Nucleus accumbens (tissue), 56 donors: ENCODE measurements at regions not wholly inside any gene's neighbourhood (a gene's known extent, or its start where the extent isn't known, plus 50 kb on each side); places are given as distances from the start of the nearest gene placed in this dataset.
A peak's percentile ranks its signal among the peaks of the same experiment; 100 is the strongest.

Experiments used
- DNase-seq, 56 donors: peaks; one replicate each; lab custom pipeline; 2025; lab: John Stamatoyannopoulos, UW

DNA sequence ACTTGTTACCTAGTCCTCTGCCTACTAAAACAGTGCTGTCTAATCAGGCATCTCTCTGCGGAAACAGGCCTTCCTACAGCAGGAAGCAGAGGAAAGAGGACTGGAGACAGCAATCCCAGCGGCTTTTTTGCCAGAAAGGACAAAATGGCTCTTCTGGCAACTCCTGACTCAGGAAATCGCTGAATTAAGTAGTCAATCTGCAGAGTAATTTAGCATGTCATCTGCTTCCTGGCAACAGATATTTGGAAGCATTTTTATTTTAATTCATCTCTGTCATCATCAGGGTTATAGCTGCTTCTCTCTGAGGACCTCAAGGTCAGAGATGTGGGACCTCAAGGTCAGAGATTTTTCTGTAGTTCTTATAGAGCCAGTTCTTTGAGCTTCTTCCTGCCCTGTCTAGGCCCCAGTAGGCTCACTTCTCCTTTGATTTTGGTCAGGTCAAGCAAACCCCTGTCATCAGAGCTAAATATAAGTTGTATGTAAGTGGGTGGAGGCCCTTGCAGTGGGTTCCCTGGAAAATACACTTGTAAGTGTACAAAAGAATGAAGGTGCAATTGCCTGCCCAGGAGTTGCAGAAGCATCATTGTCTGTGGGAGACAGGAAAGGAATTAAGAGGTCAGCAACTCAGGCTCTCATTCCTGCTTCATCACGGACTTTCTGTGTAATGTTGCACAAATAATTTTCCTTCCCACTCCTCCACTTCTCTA is 229.4 kb downstream of the ALDH8A1 start:
- peak in 1 of 56 donors; percentile 20 for DNase-seq

DNA sequence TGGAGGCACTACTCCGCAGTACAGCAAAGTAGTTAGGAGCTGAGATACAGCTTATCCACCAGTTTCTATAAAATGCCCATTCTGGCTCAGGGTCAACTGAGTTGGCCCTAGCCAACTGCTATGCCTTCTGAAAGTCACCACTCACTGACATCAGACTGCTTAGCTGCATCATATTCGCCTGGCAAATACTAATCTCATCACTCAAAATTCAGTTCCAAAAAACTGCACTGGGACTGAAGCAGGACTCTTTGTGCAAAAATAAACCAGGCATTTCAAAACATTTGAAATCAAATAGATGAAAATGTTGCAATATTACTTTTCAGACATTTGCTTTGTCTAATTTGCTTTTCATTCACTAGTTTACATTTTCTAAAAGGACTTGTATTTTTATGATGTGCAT is 230.0 kb downstream of the ALDH8A1 start:
- no peak for DNase-seq

DNA sequence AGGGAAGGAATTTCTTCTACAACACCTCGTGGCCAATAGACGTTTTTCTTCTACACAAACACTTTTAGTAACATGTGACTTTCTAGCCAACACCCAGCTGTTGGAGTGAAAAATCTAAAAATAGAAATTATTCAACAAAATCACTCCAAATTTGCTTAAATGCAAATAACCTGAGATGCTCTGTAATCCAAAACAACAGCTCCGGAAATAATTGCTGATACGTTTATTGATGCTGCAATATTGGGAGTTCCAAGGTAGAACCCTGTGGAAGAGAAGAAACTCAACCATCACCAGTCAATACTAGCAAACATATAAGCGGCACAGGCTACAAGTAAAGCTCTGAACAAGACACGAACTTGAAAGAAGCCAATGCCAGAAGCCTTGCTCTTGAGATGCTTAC is 230.6 kb downstream of the ALDH8A1 start:
- no peak for DNase-seq

DNA sequence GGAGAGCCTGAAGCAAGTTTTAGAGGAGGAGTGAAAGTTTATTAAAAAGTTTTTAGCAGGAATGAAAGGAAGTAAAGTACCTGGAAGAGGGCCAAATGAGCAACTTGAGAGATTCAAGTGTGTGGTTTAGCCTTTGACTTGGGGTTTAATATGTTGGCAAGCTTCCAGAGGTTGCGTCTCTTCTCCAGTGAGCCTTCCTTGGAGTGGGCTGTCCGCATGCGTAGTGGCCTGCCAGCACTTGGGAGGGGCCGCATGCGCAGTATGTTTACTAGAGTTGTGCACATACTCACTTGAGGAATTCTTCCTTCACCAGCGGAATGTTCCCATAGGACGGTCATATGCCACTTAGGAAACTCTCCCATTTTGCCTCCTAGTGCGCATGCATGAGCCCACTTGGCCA is 235.2 kb downstream of the ALDH8A1 start:
- no peak for DNase-seq

DNA sequence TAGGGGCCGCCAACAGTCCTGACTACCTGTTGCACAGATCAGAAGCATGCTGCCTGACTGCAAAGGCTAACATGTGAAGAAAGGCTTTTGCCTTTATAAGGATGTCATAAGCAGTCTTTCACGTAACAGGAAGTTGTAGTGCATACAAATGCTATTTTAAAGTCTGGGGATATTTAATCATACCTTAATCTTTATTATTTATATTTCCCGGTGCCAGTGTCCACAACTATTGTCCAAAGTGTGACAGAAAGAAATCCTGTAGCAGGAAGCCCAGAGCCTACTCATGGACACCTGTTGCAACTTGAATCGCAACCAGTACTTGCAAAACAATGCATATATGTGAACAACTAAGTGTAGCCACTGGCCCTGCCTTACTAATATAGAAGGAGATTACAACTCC is 235.8 kb downstream of the ALDH8A1 start:
- DNase-seq = no peak

DNA sequence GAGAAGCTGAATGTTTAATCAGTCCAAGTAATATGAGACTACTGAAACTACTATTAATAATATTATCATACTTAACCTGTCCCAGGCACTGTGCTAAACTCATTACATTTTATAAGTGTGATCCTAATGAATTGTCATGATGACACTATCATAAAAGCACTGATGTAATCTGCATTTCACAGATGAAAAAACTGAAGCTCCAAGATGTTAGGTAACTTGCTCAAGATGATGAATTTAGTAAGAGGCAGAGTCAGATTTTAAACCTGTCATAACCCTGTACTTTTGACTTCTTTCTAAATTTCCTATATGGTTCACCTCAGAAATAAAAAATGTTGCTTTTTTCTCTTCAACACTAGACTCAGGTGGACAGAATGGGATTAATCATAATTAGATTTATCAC is 237.6 kb downstream of the ALDH8A1 start:
- no peak for DNase-seq

DNA sequence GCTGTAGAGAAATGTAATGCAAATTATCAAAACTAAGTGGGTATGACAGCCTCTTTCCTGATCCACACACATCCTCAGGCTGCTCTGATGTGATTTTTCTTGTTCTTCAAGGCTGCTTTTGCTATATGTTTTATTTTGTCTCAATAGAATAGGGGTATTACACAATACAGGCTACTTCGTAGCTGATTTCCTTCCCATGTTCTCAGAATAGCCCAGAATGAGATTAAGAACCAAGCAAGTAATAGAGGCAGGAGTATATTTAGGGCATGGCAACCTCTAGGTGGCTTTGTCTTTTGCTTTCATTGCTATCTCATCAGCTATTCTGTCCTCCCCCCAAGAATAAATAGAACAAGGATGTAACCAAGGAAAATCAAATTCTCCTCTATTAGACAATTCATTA is 241.8 kb downstream of the ALDH8A1 start:
- no peak for DNase-seq

DNA sequence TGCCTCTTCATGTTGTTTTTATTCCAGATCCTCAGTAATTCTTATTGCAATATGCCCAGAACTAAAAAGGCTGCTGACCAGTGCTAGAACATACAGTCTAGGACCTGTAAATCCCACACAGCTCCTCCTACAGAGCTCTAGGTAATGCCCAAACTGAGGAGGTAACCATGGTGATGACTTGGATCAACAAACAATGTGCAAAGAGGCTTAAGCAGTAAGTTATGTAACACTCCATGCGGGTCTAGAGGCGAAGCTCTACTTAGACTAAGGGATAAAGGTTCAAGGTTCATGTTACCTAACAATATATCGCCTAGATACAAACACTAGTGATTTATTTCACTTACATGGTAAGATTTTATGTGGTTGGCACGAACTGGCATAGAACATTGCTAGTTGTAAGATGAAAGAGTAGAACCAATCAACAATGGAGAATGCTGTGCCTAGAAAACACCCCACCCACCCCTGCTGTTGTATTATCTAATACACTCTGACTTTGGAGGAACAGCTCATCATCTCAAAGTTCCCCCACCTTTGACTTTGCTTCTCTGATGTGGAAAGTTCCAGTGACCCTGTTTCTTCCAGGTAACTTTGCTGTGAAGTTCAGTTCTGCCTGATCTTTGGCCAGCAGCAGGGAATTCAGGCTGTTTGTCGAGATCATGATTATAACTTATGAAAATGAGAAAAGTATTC is 242.4 kb downstream of the ALDH8A1 start:
- no peak for DNase-seq

DNA sequence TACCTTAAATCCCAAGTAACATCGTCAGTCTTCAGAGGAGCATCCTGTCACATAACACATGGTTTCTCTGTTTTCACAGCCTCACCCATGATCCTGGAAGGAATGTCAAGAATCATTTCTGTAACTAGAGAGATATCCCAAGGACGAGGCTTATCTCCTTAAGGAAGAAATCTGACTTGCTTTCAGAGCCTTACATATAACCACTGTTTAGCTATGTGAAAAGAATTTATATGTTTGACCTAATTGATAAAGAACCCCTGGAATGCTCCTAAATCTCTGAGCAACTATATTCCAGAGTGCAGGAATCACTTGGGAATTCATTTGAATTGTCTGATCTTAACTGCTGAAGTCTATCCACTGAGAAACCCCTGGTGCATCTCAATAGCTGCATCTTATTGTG is 243.1 kb downstream of the ALDH8A1 start:
- no peak for DNase-seq

DNA sequence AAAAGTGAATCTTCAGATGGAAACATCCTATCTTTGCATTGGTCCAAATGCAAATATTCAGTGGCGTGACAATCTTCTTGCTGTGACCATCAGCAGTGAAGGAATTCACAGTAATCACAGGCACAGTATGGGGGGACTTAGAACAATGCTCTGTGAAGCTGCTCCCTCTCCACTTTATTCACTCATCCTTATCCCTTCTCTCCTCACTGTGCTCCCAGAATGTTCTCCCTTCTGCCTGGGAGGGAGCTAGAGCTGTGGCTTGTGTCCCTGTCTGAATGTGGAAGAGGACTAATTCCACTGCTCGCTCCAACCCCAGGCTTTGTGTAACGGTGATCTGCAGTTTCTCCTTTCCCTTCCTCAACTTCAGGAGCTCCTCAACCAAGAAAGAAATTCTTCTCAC is 243.7 kb downstream of the ALDH8A1 start:
- peak in 2 of 56 donors; percentile 11 to 12 for DNase-seq

DNA sequence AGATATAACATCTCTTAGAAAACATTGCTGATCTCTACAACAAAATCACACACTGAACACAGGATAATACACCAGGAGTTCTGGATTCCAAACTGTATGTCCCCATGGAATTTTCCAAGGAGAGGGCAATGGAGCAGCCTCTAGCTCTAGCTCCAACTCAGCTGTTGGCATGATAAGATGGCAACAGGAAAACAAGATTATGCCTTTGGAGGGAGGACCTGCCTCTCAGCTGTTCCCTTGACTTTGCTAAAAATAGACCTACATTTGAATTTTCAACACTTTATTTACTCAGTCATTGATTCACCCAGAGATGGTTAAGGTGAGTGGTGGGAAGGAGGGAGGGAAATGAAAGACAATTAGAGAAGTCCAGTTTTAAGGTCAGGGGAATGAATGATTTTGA is 246.7 kb downstream of the ALDH8A1 start:
- DNase-seq = no peak

DNA sequence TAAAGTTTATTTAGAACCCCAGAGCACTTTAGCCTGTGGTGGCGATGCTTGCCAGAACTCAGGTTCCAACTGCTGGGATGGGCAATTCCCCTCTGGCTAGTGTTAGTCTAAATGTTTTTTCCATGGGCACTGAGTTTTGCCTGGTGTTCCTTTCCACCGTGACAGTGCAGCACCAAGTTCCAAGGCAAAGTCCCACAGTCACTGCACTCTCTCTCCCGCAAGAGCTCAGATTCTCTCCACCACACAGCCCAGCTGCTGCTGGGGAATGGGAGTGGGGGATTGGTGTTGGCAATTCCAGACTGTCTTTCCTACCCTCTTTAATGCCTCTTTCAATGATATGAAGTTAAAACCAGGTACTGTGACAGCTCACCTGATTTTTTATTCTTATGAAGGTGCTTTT is 247.6 kb downstream of the ALDH8A1 start:
- DNase-seq = no peak

DNA sequence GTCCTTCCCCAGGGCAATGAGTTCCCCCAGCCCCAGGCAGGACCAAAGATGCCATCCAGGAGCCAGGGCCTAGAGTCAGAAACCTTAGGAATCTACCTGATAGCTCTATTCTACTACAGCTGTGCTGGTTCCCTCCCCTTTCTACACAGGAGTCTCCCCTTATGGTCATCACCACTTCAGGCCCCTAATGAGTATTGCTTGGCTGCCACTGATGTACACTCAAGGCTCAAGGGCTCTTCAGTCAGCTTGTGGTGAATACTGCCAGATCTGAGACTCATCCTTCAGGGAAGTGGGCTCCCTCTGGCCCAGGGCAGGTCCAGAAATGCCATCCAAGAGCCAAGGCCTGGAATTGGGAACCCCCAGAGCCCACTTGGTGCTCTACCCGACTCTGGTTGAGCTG is 248.6 kb downstream of the ALDH8A1 start:
- no peak for DNase-seq

DNA sequence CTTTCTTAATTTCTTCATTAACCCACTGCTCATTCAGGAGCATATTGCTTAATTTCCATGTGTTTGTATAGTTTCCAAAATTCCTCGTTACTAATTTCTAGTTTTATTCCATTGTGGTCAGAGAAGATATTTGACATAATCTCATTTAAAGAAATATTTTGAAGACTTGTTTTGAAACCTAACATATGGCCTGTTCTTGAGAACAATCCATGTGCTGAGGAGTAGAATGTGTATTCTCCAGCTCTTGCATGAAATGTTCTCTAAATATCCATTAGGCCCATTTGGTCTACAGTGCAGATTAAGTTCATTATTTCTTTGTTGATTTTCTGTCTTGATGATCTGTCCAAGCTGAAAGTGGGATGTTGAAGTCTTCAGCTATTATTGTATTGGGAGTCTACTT is 251.7 kb downstream of the ALDH8A1 start:
- no peak for DNase-seq

DNA sequence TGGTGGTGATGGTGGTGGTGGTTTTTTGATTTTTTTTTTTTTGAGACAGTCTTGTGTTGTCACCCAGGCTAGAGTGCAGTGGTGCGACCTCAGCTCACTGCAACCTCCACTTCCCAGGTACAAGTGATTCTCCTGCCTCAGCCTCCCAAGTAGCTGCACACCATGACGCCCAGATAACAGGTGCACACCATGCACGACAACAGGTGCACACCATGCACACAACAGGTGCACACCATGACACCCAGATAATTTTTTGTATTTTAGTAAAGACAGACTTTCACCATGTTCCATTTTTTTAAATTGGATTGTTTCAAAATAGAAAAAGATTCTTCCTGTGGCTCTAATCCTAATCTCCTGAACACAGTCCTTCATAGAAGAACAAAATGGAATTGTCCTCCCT is 257.9 kb downstream of the ALDH8A1 start:
- no peak for DNase-seq

DNA sequence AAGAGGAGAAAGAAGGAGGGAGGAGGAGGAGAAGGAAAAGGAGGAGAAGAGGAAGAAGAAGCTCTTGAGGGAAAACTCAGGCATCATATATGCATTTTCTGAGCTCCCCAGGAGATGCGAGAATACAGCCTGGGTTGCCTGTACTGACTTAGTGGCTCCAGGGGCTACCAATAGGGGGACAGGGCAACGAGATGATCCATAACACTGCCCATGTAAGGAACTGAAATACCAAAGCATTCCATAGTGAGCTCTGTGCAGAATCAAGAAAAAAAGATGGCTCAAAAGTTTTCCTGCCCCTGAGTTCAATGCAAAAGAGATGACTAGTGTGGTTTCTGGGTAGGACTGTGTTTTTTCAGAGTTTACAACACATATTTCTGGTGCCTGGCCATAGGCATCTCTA is 258.7 kb downstream of the ALDH8A1 start:
- DNase-seq = no peak

DNA sequence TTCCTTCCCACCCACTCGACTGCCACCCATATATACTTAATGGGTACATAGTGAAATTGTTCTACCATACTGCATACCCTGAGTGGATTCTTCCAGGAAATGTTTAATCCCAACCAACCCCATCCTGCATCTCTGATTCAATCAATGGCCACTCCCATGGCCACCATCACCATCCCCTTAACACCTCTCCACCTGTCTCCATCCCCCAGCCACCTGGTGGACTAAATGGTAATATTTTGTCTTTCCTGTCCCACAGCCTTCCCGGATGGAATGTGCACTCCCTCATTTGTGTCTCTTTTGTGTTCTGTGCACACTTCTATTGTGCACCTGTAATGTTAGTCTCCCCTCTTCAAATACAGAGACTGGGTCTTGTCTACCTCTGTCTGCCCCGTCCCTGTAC is 259.9 kb downstream of the ALDH8A1 start:
- DNase-seq = no peak

DNA sequence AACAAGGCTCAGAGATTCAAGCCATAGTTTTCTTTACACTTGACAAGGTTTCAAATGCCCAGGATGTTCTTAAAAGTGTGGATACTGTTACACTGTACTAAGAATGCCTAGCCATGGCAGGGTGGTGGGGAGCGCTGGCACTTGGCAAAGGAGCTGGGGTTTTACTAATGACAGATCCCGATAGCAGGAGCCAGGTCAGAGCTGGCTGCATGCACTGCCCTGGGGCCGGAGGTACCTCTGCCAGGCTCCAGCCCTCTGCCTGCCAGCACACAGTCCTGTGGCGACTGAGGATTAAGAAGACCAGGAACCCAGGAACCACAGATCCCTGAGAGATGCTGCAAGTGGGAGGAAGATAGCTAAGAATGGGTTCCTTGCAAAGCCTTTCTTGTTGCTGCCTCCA is 260.3 kb downstream of the ALDH8A1 start:
- peak in 14 of 56 donors; percentile 2 to 36 (median 17) for DNase-seq

DNA sequence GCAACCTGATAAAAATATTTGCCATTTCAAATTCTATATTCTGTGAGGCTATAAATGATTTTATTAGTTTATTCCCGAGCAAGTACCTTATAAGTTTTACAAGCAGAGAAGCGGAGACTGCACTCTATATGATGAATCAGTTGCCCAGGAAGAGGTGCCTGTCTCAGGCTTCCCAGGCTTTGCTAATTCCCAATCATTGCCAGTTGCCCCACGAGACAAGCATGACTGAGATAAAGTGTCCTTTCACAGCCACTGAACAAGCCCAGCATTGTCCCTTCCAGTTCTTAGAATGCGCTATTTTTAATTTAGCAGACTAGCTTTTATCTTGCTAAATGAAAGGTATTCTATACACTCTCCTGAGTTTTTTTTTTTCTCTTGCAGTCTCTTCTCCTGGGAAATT is 260.7 kb downstream of the ALDH8A1 start:
- DNase-seq = peak in 50 of 56 donors; percentile 8 to 87 (median 66)

DNA sequence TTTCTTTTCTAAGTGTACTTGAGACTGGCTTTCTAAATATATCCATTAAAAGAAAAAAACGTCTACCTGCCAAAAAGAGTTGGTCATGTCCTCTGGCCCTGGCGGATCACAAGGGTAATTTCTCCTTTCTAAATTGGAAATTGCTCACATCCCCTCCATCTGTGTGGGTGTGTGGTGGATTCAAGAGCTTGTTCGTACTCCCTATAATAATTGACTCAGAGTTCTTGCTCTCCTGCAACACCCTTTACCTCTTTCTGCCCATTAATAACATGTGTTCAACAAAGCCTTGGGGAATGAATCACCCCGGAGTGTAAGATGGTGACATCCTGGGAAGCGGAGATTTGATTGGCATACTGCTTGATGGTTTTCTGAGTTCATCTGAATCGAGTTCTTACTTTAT is 263.8 kb downstream of the ALDH8A1 start:
- peak in 1 of 56 donors; percentile 24 for DNase-seq

DNA sequence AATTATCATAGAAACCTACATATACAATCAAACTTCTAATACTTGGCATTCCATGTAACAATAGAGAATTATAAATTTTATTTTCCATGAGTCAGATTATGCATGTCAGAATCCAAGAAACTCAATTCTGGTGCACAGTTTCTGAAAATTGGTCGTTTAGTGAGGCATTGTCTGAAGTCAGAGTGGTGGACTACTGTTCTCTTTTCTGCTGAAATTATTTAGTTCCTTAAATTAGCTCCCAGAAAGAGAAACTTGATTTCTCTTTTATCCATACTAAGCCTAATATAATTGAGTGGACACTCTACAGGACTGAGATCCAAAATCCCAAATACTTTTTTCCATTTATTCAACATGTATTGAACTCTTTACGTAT is 265.5 kb downstream of the ALDH8A1 start:
- no peak for DNase-seq

DNA sequence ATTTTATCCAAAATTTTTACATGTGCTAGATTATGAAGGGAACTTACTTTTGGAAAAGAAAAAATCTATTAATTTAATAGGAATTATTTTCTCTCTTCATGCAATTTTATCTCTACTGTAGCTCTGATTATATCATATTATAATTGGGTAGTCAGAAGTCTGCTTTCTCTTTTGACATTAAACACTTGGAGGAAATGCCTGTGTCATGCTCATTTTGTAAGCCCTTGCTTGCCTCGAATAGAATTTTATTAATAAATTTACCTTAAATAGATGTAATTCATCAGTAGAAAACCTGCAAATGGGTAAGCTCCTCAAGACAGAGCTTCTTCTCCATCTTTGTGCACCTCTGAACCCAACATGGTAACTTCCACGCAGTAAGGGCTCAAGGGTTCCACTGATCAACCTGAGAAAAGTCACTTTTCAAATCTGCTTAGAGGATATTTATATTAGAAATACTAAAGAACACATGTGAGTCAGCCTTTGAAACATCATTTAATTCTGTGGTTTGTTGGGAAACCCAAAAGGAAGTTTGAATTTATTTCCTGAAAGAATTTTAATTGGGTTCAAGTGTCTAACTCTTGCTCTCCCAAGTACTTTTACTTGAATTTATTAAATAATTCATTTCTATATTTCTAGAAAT is 266.0 kb downstream of the ALDH8A1 start:
- no peak for DNase-seq
